Thymus (tissue), 11 donors: ENCODE measurements at regions not wholly inside any gene's neighbourhood (a gene's known extent, or its start where the extent isn't known, plus 50 kb on each side); places are given as distances from the start of the nearest gene placed in this dataset.

Experiments
- DNase-seq, 9 donors: peaks; one replicate each; pipeline ENCODE4 v3.0.0-alpha.2; 2013; ENCODE audit warnings: low spot score in 9 of 9, low read depth in 6 of 9, missing footprints in 1 of 9
- H3K27ac ChIP-seq, 2 donors: one replicate each; pipeline ENCODE4 v1.5.1; 2013; ENCODE audit warnings: control low read depth in 1 of 2, low read depth in 1 of 2, low read length in 1 of 2, mild to moderate bottlenecking in 1 of 2, moderate library complexity in 1 of 2
- H3K27me3 ChIP-seq, 2 donors: one replicate each; pipeline ENCODE4 v1.5.1; 2013; ENCODE audit warnings: low read length in 1 of 2; ENCODE audit not compliant: control insufficient read depth in 2 of 2, insufficient read depth in 1 of 2
- H3K36me3 ChIP-seq, 2 donors: one replicate each; pipeline ENCODE4 v1.5.1; 2013; ENCODE audit warnings: low read length in 1 of 2, mild to moderate bottlenecking in 1 of 2, moderate library complexity in 1 of 2; ENCODE audit not compliant: control insufficient read depth in 2 of 2, insufficient read depth in 2 of 2
- H3K4me1 ChIP-seq, 2 donors: one replicate each; pipeline ENCODE4 v1.5.1; 2013; ENCODE audit warnings: low read length in 2 of 2; ENCODE audit not compliant: control insufficient read depth in 2 of 2, insufficient read depth in 2 of 2
- H3K4me3 ChIP-seq, 2 donors: one replicate each; pipeline ENCODE4 v1.5.1; 2013; ENCODE audit warnings: low read length in 2 of 2, control low read depth in 1 of 2, mild to moderate bottlenecking in 1 of 2
- H3K9me3 ChIP-seq, 2 donors: one replicate each; pipeline ENCODE4 v1.5.1; 2013; ENCODE audit warnings: low read length in 1 of 2, mild to moderate bottlenecking in 1 of 2; ENCODE audit not compliant: control insufficient read depth in 2 of 2, insufficient read depth in 1 of 2
- WGBS: extraction: QIAGEN DNeasy Blood & Tissue Kit; methylation state at CpG from one replicate; pipeline ENCODE4 v1.1.7; 2013; 5-methylcytosine and 5-hydroxymethylcytosine counted together
- donor health status: healthy.

- Histone ChIP-seq H3K9me3 (no peaks in the 10 kb centered on the region), H3K36me3 (no peaks in the 10 kb centered on the region), H3K27ac (no peak overlapping the region), H3K4me3 (no peak overlapping the region), H3K27me3 (no peaks in the 10 kb centered on the region), H3K4me1 (no peaks in the 10 kb centered on the region)
- WGBS, result 96% methylated on average over 3 of the region's 3 CpGs
- DNase-seq, result no peak
Observed at GRCh38 chr20:23223908-23224580, 126.5 kb upstream of the NXT1 start.

- H3K36me3 ChIP-seq, result no peaks in the 10 kb centered on the region
- no peak overlapping the region for H3K27ac ChIP-seq
- H3K4me3 ChIP-seq, result no peak overlapping the region
- 95% methylated on average over 4 of the region's 4 CpGs for WGBS
- no peaks in the 10 kb centered on the region for H3K27me3 ChIP-seq
- no peaks in the 10 kb centered on the region for H3K4me1 ChIP-seq
- H3K9me3 ChIP-seq, result no peaks in the 10 kb centered on the region
- DNase-seq, result no peak
Observed at GRCh38 chr20:23222531-23223200, 127.9 kb upstream of the NXT1 start.

- WGBS, result 95% methylated on average over 2 of the region's 2 CpGs
Observed at GRCh38 chr20:23217023-23217422, 130.9 kb upstream of the CD93 start.

GRCh38 chr20:23215344-23215995, 129.3 kb upstream of the CD93 start:
- Histone ChIP-seq H3K9me3 (no peaks in the 10 kb centered on the region), H3K4me3 (no peak overlapping the region), H3K27me3 (no peaks in the 10 kb centered on the region), H3K4me1 (no peaks in the 10 kb centered on the region), H3K27ac (no peak overlapping the region), H3K36me3 (no peaks in the 10 kb centered on the region)
- DNase-seq, result no peak
- WGBS, result 96% methylated on average over 6 of the region's 6 CpGs

More at GRCh38 chr20:23217023-23217422, 130.9 kb upstream of the CD93 start:
- no peaks in the 10 kb centered on the region for H3K36me3 ChIP-seq
- no peak overlapping the region for H3K27ac ChIP-seq
- H3K4me3 ChIP-seq, result no peak overlapping the region
- H3K9me3 ChIP-seq, result no peaks in the 10 kb centered on the region
- no peaks in the 10 kb centered on the region for H3K4me1 ChIP-seq
- H3K27me3 ChIP-seq, result no peaks in the 10 kb centered on the region
- DNase-seq, result no peak

- no peaks in the 10 kb centered on the region for H3K9me3 ChIP-seq
- WGBS, result 94% methylated on average over 5 of the region's 5 CpGs
- DNase-seq, result no peak
Observed at GRCh38 chr20:23214903-23215302, 128.8 kb upstream of the CD93 start.

GRCh38 chr20:23212464-23212995, 126.4 kb upstream of the CD93 start:
- H3K27ac ChIP-seq, result no peak overlapping the region
- no peaks in the 10 kb centered on the region for H3K27me3 ChIP-seq
- H3K4me3 ChIP-seq, result no peak overlapping the region
- H3K4me1 ChIP-seq, result no peaks in the 10 kb centered on the region
- H3K9me3 ChIP-seq, result no peaks in the 10 kb centered on the region
- DNase-seq, result no peak
- no peaks in the 10 kb centered on the region for H3K36me3 ChIP-seq
- WGBS, result 95% methylated on average over 6 of the region's 6 CpGs

More at GRCh38 chr20:23214903-23215302, 128.8 kb upstream of the CD93 start:
- Histone ChIP-seq H3K36me3 (no peaks in the 10 kb centered on the region), H3K27me3 (no peaks in the 10 kb centered on the region), H3K4me1 (no peaks in the 10 kb centered on the region), H3K27ac (no peak overlapping the region), H3K4me3 (no peak overlapping the region)

GRCh38 chr20:23212011-23212410, 125.9 kb upstream of the CD93 start:
- no peak overlapping the region for H3K27ac ChIP-seq
- no peaks in the 10 kb centered on the region for H3K27me3 ChIP-seq
- H3K4me1 ChIP-seq, result no peaks in the 10 kb centered on the region
- H3K36me3 ChIP-seq, result no peaks in the 10 kb centered on the region
- DNase-seq, result no peak
- no peak overlapping the region for H3K4me3 ChIP-seq
- H3K9me3 ChIP-seq, result no peaks in the 10 kb centered on the region

- Histone ChIP-seq H3K27ac (no peak overlapping the region), H3K4me1 (no peaks in the 10 kb centered on the region), H3K4me3 (no peak overlapping the region), H3K27me3 (no peaks in the 10 kb centered on the region), H3K36me3 (no peaks in the 10 kb centered on the region), H3K9me3 (no peaks in the 10 kb centered on the region)
- no peak for DNase-seq
- WGBS, result 96% methylated on average over 3 of the region's 3 CpGs
Observed at GRCh38 chr20:23211164-23211563, 125.0 kb upstream of the CD93 start.

- no peak overlapping the region for H3K27ac ChIP-seq
- H3K36me3 ChIP-seq, result no peaks in the 10 kb centered on the region
- WGBS, result 92% methylated on average over 1 of the region's 1 CpG
- no peak overlapping the region for H3K4me3 ChIP-seq
- no peaks in the 10 kb centered on the region for H3K27me3 ChIP-seq
- H3K9me3 ChIP-seq, result no peaks in the 10 kb centered on the region
- no peaks in the 10 kb centered on the region for H3K4me1 ChIP-seq
- DNase-seq, result no peak
Observed at GRCh38 chr20:23207826-23208540, 121.9 kb upstream of the CD93 start.
